Suppressor macrophage (primary cell): ENCODE measurements at regions not wholly inside any gene's neighbourhood (a gene's known extent, or its start where the extent isn't known, plus 50 kb on each side); places are given as distances from the start of the nearest gene placed in this dataset.
A peak's percentile ranks its signal among the peaks of the same experiment; 100 is the strongest.
"Not testable (repeated sequence)": the region's sequence is repeated elsewhere in the genome, so short reads cannot be mapped to it uniquely, and the experiment has no call there.

Experiments used
- DNase-seq, 4 experiments: peaks; one replicate each; pipeline ENCODE4 v3.0.0-alpha.2; 2020 to 2022

- peak; percentile 62 to 84 (median 74) for DNase-seq
These were observed 334.4 kb downstream of the SRGAP2C start for GRCh38 chr1:121519042-121519755.

GRCh38 chr1:121519756-121520286, 335.0 kb downstream of the SRGAP2C start:
- not testable (repeated sequence) for DNase-seq

- no peak for DNase-seq
These were observed 337.4 kb downstream of the SRGAP2C start for GRCh38 chr1:121522061-121522759.

GRCh38 chr1:121523112-121523511, 338.3 kb downstream of the SRGAP2C start:
- DNase-seq: not testable (repeated sequence)

GRCh38 chr1:121525355-121525754, 340.6 kb downstream of the SRGAP2C start:
- DNase-seq: no peak

GRCh38 chr1:121528958-121529357, 344.2 kb downstream of the SRGAP2C start:
- DNase-seq: peak in 2 of 4 experiments; percentile 7 to 19

GRCh38 chr1:121530026-121530425, 345.3 kb downstream of the SRGAP2C start:
- DNase-seq: not testable (repeated sequence)

GRCh38 chr1:121531747-121532146, 347.0 kb downstream of the SRGAP2C start:
- not testable (repeated sequence) for DNase-seq

- DNase-seq: not testable (repeated sequence)
These were observed 353.4 kb downstream of the SRGAP2C start for GRCh38 chr1:121538148-121538547.

- no peak for DNase-seq
These were observed 354.3 kb downstream of the SRGAP2C start for GRCh38 chr1:121538943-121539575.

- not testable (repeated sequence) for DNase-seq
These were observed 359.2 kb downstream of the SRGAP2C start for GRCh38 chr1:121543988-121544387.

- no peak for DNase-seq
These were observed 359.7 kb downstream of the SRGAP2C start for GRCh38 chr1:121544500-121544899.

GRCh38 chr1:121545899-121546298, 361.1 kb downstream of the SRGAP2C start:
- DNase-seq: not testable (repeated sequence)

GRCh38 chr1:121546830-121547591, 362.2 kb downstream of the SRGAP2C start:
- peak in 3 of 4 experiments; percentile 22 to 36 (median 28) for DNase-seq

- not testable (repeated sequence) for DNase-seq
These were observed 363.0 kb downstream of the SRGAP2C start for GRCh38 chr1:121547726-121548125.

GRCh38 chr1:121550817-121551216, 366.0 kb downstream of the SRGAP2C start:
- not testable (repeated sequence) for DNase-seq

- DNase-seq: peak in 2 of 4 experiments; percentile 10 to 20
These were observed 366.7 kb downstream of the SRGAP2C start for GRCh38 chr1:121551491-121551890.

- DNase-seq: not testable (repeated sequence)
These were observed 371.8 kb downstream of the SRGAP2C start for GRCh38 chr1:121556560-121556959.

GRCh38 chr1:121558034-121558433, 373.3 kb downstream of the SRGAP2C start:
- DNase-seq: not testable (repeated sequence)

- peak; percentile 62 to 88 (median 76) for DNase-seq
These were observed 373.7 kb downstream of the SRGAP2C start for GRCh38 chr1:121558514-121558913.

- no peak for DNase-seq
These were observed 381.6 kb downstream of the SRGAP2C start for GRCh38 chr1:121566346-121566745.

- DNase-seq: no peak
These were observed 384.7 kb downstream of the SRGAP2C start for GRCh38 chr1:121569428-121569827.
